GM18868 (cell line): ENCODE measurements at regions not wholly inside any gene's neighbourhood (a gene's known extent, or its start where the extent isn't known, plus 50 kb on each side); places are given as distances from the start of the nearest gene placed in this dataset.
"Not testable (repeated sequence)": the region's sequence is repeated elsewhere in the genome, so short reads cannot be mapped to it uniquely, and the experiment has no call there.

Source experiments
- ATAC-seq: cut with Tn5 transposase; IDR thresholded peaks from one replicate; pipeline ENCODE4 v1.9.1; 2021; ENCODE audit warnings: mild to moderate bottlenecking, moderate library complexity; ENCODE audit not compliant: unreplicated experiment

- ATAC-seq, result no peak
Observed at GRCh38 chr21:38097789-38098188, 159.0 kb upstream of the KCNJ15 start.

- ATAC-seq, result no peak
Observed at GRCh38 chr21:38112219-38112789, 144.5 kb upstream of the KCNJ15 start.

GRCh38 chr21:38114717-38115333, 142.0 kb upstream of the KCNJ15 start:
- ATAC-seq, result no peak

GRCh38 chr21:38115870-38116269, 140.9 kb upstream of the KCNJ15 start:
- ATAC-seq, result no peak

- no peak for ATAC-seq
Observed at GRCh38 chr21:38119793-38120192, 137.0 kb upstream of the KCNJ15 start.

- ATAC-seq, result not testable (repeated sequence)
Observed at GRCh38 chr21:38120679-38120983, 136.2 kb upstream of the KCNJ15 start.

- no peak for ATAC-seq
Observed at GRCh38 chr21:38120984-38121855, 135.6 kb upstream of the KCNJ15 start.

GRCh38 chr21:38121888-38122720, 134.7 kb upstream of the KCNJ15 start:
- no peak for ATAC-seq

GRCh38 chr21:38123626-38124025, 133.2 kb upstream of the KCNJ15 start:
- ATAC-seq, result no peak

GRCh38 chr21:38126666-38127303, 130.0 kb upstream of the KCNJ15 start:
- peak; percentile 61 for ATAC-seq

- no peak for ATAC-seq
Observed at GRCh38 chr21:38129711-38130110, 127.1 kb upstream of the KCNJ15 start.

- no peak for ATAC-seq
Observed at GRCh38 chr21:38133240-38133639, 123.6 kb upstream of the KCNJ15 start.

- ATAC-seq, result no peak
Observed at GRCh38 chr21:38134084-38134873, 122.5 kb upstream of the KCNJ15 start.

- no peak for ATAC-seq
Observed at GRCh38 chr21:38136201-38136600, 120.6 kb upstream of the KCNJ15 start.

GRCh38 chr21:38139380-38140168, 117.2 kb upstream of the KCNJ15 start:
- ATAC-seq, result no peak

- no peak for ATAC-seq
Observed at GRCh38 chr21:38140207-38140903, 116.4 kb upstream of the KCNJ15 start.

- no peak for ATAC-seq
Observed at GRCh38 chr21:38142224-38142623, 114.6 kb upstream of the KCNJ15 start.

GRCh38 chr21:38144193-38144592, 112.6 kb upstream of the KCNJ15 start:
- ATAC-seq, result no peak

GRCh38 chr21:38145104-38145503, 111.7 kb upstream of the KCNJ15 start:
- no peak for ATAC-seq
